ENCODE measurements at regions not wholly inside any gene's neighbourhood (a gene's known extent, or its start where the extent isn't known, plus 50 kb on each side); places are given as distances from the start of the nearest gene placed in this dataset.

- Histone ChIP-seq H3K9me3 (ENCODE audit: control insufficient read depth, low read length) (no peaks in the 10 kb centered on the region), H3K4me2 (ENCODE audit: low read length) (no peak overlapping the region)
- TF ChIP-seq CTCF (IDR thresholded peaks at IDR 0.05): no peak
Measured at GRCh38 chr9:126270556-126270955, 56.1 kb upstream of the MVB12B start.

GRCh38 chr9:126275386-126276001 lies 51.1 kb upstream of the MVB12B start:
- no peak overlapping the region for H3K27ac ChIP-seq
- no peaks in the 10 kb centered on the region for H3K27me3 ChIP-seq (ENCODE audit: control insufficient read depth, insufficient read depth, low read length)
- no peaks in the 10 kb centered on the region for H3K79me2 ChIP-seq
- no peaks in the 10 kb centered on the region for H3K9me3 ChIP-seq (ENCODE audit: control insufficient read depth, low read length)
- no peak overlapping the region for H3K9ac ChIP-seq
- H2AFZ ChIP-seq: no peak overlapping the region
- TF ChIP-seq CTCF (IDR thresholded peaks at IDR 0.05): no peak
- no peaks in the 10 kb centered on the region for H3K4me1 ChIP-seq
- H3K36me3 ChIP-seq (ENCODE audit: control insufficient read depth, insufficient read depth, low read length): no peaks in the 10 kb centered on the region
- H3K4me2 ChIP-seq (ENCODE audit: low read length): no peak overlapping the region
- no peak overlapping the region for H3K4me3 ChIP-seq (ENCODE audit: low read depth, low read length)

More at GRCh38 chr9:126270556-126270955, 56.1 kb upstream of the MVB12B start:
- Histone ChIP-seq H2AFZ (no peak overlapping the region), H3K4me3 (ENCODE audit: low read depth, low read length) (no peak overlapping the region), H3K36me3 (ENCODE audit: control insufficient read depth, insufficient read depth, low read length) (no peaks in the 10 kb centered on the region), H3K27me3 (ENCODE audit: control insufficient read depth, insufficient read depth, low read length) (no peaks in the 10 kb centered on the region), H3K27ac (no peak overlapping the region), H3K4me1 (no peaks in the 10 kb centered on the region), H3K9ac (no peak overlapping the region), H3K79me2 (no peaks in the 10 kb centered on the region)

- Histone ChIP-seq H2AFZ (no peak overlapping the region), H3K79me2 (no peaks in the 10 kb centered on the region), H3K9me3 (ENCODE audit: control insufficient read depth, low read length) (no peaks in the 10 kb centered on the region), H3K27me3 (ENCODE audit: control insufficient read depth, insufficient read depth, low read length) (no peaks in the 10 kb centered on the region), H3K27ac (no peak overlapping the region), H3K4me1 (no peaks in the 10 kb centered on the region), H3K4me2 (ENCODE audit: low read length) (no peak overlapping the region), H3K9ac (no peak overlapping the region), H3K36me3 (ENCODE audit: control insufficient read depth, insufficient read depth, low read length) (no peaks in the 10 kb centered on the region), H3K4me3 (ENCODE audit: low read depth, low read length) (no peak overlapping the region)
- TF ChIP-seq CTCF (IDR thresholded peaks at IDR 0.05): no peak
Measured at GRCh38 chr9:126276056-126276728, 50.4 kb upstream of the MVB12B start.
